Progenitor cell of endocrine pancreas (in vitro differentiated cells): ENCODE measurements at regions not wholly inside any gene's neighbourhood (a gene's known extent, or its start where the extent isn't known, plus 50 kb on each side); places are given as distances from the start of the nearest gene placed in this dataset.
"Not testable (repeated sequence)": the region's sequence is repeated elsewhere in the genome, so short reads cannot be mapped to it uniquely, and the experiment has no call there.

Experiments used
- DNase-seq: peaks from one replicate; pipeline ENCODE4 v3.0.0; 2021; ENCODE audit warnings: low spot score; ENCODE audit not compliant: unreplicated experiment
- H3K27ac Mint-ChIP-seq: 2 replicates; pipeline ENCODE4 v1.8.0; 2021; ENCODE audit warnings: mild to moderate bottlenecking, moderate library complexity, mixed read lengths
- H3K27me3 Mint-ChIP-seq: 2 replicates; pipeline ENCODE4 v1.8.0; 2021; ENCODE audit warnings: mixed read lengths
- H3K36me3 Mint-ChIP-seq: 2 replicates; pipeline ENCODE4 v1.8.0; 2022; ENCODE audit warnings: mixed read lengths; ENCODE audit not compliant: insufficient read depth
- H3K4me1 Mint-ChIP-seq: 2 replicates; pipeline ENCODE4 v1.8.0; 2021; ENCODE audit warnings: low read depth, mixed read lengths
- H3K4me3 Mint-ChIP-seq: 2 replicates; pipeline ENCODE4 v1.8.0; 2021; ENCODE audit warnings: low read depth, mild to moderate bottlenecking, moderate library complexity, mixed read lengths
- H3K9me3 Mint-ChIP-seq: 2 replicates; pipeline ENCODE4 v1.8.0; 2021; ENCODE audit warnings: low read depth, mixed read lengths
- CTCF ChIP-seq: fragments of 200-600 bp; sonication (generic); IDR thresholded peaks from one replicate; pipeline ENCODE4 v1.5.0; 2021; ENCODE audit warnings: antibody characterized with exemption, mild to moderate bottlenecking; ENCODE audit not compliant: unreplicated experiment

- Mint-ChIP-seq H3K9me3 (no peaks in the 10 kb centered on the region), H3K27me3 (no peaks in the 10 kb centered on the region)
- DNase-seq, result no peak
Measured at GRCh38 chr2:8441986-8442385, 239.9 kb upstream of the ID2 start.

GRCh38 chr2:8442833-8443486, 238.9 kb upstream of the ID2 start:
- no peaks in the 10 kb centered on the region for H3K27me3 Mint-ChIP-seq
- no peak for TF ChIP-seq CTCF
- H3K27ac Mint-ChIP-seq, result no peak overlapping the region
- peak overlapping the region; percentile 1 for H3K4me3 Mint-ChIP-seq
- no peak for DNase-seq
- peaks cover 31% of the 10 kb centered on the region for H3K4me1 Mint-ChIP-seq
- H3K36me3 Mint-ChIP-seq, result no peaks in the 10 kb centered on the region
- H3K9me3 Mint-ChIP-seq, result no peaks in the 10 kb centered on the region

More at GRCh38 chr2:8441986-8442385, 239.9 kb upstream of the ID2 start:
- no peak for TF ChIP-seq CTCF
- peaks cover 30% of the 10 kb centered on the region for H3K4me1 Mint-ChIP-seq
- no peak overlapping the region for H3K4me3 Mint-ChIP-seq
- no peak overlapping the region for H3K27ac Mint-ChIP-seq
- H3K36me3 Mint-ChIP-seq, result no peaks in the 10 kb centered on the region

- Mint-ChIP-seq H3K27ac (peak overlapping the region; percentile 65), H3K36me3 (no peaks in the 10 kb centered on the region), H3K4me3 (no peak overlapping the region), H3K9me3 (peaks cover 6% of the 10 kb centered on the region), H3K4me1 (peaks cover 33% of the 10 kb centered on the region), H3K27me3 (no peaks in the 10 kb centered on the region)
- DNase-seq, result no peak
- TF ChIP-seq CTCF, result no peak
Measured at GRCh38 chr2:8445580-8445979, 236.3 kb upstream of the ID2 start.

GRCh38 chr2:8446751-8447150, 235.1 kb upstream of the ID2 start:
- DNase-seq, H3K4me3 Mint-ChIP-seq, H3K27ac Mint-ChIP-seq, H3K27me3 Mint-ChIP-seq, H3K36me3 Mint-ChIP-seq: not testable (repeated sequence)
- peaks cover 10% of the 10 kb centered on the region for H3K9me3 Mint-ChIP-seq
- peaks cover 33% of the 10 kb centered on the region for H3K4me1 Mint-ChIP-seq

- H3K27me3 Mint-ChIP-seq, result no peaks in the 10 kb centered on the region
Measured at GRCh38 chr2:8447610-8448221, 234.1 kb upstream of the ID2 start.

More at GRCh38 chr2:8447610-8448221, 234.1 kb upstream of the ID2 start:
- TF ChIP-seq CTCF, result no peak
- Mint-ChIP-seq H3K4me3 (no peak overlapping the region), H3K9me3 (peaks cover 10% of the 10 kb centered on the region), H3K36me3 (no peaks in the 10 kb centered on the region), H3K27ac (no peak overlapping the region), H3K4me1 (peaks cover 31% of the 10 kb centered on the region)
- DNase-seq, result no peak
